Sigmoid colon (tissue), 3 donors: ENCODE measurements at regions not wholly inside any gene's neighbourhood (a gene's known extent, or its start where the extent isn't known, plus 50 kb on each side); places are given as distances from the start of the nearest gene placed in this dataset.
"Not testable (repeated sequence)": the region's sequence is repeated elsewhere in the genome, so short reads cannot be mapped to it uniquely, and the experiment has no call there.

Experiments used
- POLR2A ChIP-seq, 2 donors: fragments of 450-650 bp; IDR thresholded peaks; one replicate each; pipeline ENCODE4 v1.6.1; 2016; ENCODE audit warnings: antibody characterized with exemption in 2 of 2, mild to moderate bottlenecking in 2 of 2, moderate library complexity in 2 of 2
- TF ChIP-seq, protein P1 (sequence below), 4 experiments: fragments of 450-650 bp in 3 of 4; fragments of 200-600 bp in 1 of 4; IDR thresholded peaks; one replicate each; pipeline ENCODE4 v1.5.1; 2016 to 2019; ENCODE audit warnings: antibody characterized with exemption in 4 of 4, mild to moderate bottlenecking in 3 of 4, moderate library complexity in 2 of 4

DNA sequence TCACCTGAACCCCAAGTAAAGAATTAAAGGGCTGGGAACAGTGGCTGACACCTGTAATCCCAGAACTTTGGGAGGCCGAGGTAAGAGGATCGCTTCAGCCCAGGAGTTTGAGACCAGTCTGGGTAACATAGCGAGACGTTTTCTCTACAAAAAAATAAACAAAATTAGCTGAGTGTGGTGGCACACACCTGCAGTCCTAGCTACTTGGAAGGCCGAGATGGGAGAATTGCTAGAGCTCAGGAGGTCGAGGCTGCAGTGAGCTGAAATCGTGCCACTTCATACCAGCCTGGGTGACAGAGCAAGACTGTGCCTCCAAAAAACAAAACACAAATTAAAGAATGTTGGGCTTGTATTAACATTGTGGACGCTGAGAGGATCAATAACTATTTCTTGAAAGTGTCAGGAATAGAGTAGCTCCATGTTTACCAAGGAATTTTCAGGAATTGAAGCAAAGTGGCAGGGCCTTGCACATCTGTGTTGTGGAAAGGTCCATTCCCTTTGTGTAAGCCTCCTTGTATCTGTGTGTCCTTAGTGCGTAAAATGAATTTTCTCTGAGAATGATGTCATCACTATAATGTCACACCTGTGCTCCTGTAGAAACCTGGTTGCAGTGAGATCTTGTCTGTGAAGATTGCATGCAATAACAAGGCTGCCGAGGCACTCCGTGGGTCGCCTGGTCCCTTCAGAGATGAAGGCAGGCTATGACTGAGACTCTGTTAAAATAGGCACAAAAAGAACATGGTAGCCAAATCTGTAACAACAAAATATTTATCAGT lies 2692.6 kb upstream of the DEFB115 start:
- TF ChIP-seq POLR2A (IDR thresholded peaks at IDR 0.05): not testable (repeated sequence)
- TF ChIP-seq, protein P1, sequence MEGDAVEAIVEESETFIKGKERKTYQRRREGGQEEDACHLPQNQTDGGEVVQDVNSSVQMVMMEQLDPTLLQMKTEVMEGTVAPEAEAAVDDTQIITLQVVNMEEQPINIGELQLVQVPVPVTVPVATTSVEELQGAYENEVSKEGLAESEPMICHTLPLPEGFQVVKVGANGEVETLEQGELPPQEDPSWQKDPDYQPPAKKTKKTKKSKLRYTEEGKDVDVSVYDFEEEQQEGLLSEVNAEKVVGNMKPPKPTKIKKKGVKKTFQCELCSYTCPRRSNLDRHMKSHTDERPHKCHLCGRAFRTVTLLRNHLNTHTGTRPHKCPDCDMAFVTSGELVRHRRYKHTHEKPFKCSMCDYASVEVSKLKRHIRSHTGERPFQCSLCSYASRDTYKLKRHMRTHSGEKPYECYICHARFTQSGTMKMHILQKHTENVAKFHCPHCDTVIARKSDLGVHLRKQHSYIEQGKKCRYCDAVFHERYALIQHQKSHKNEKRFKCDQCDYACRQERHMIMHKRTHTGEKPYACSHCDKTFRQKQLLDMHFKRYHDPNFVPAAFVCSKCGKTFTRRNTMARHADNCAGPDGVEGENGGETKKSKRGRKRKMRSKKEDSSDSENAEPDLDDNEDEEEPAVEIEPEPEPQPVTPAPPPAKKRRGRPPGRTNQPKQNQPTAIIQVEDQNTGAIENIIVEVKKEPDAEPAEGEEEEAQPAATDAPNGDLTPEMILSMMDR (IDR thresholded peaks at IDR 0.05): not testable (repeated sequence)
